G401.6 (cell line): ENCODE measurements at regions not wholly inside any gene's neighbourhood (a gene's known extent, or its start where the extent isn't known, plus 50 kb on each side); places are given as distances from the start of the nearest gene placed in this dataset.
"Not testable (repeated sequence)": the region's sequence is repeated elsewhere in the genome, so short reads cannot be mapped to it uniquely, and the experiment has no call there.

ENCODE experiments used
- FAIRE-seq: peaks from 2 replicates; lab custom pipeline; 2012; peaks lifted over from hg19 to GRCh38; lab: Jason Lieb, UNC

GRCh38 chr18:41693008-41693407 is 262.0 kb upstream of the PIK3C3 start:
- no peak for FAIRE-seq

DNA sequence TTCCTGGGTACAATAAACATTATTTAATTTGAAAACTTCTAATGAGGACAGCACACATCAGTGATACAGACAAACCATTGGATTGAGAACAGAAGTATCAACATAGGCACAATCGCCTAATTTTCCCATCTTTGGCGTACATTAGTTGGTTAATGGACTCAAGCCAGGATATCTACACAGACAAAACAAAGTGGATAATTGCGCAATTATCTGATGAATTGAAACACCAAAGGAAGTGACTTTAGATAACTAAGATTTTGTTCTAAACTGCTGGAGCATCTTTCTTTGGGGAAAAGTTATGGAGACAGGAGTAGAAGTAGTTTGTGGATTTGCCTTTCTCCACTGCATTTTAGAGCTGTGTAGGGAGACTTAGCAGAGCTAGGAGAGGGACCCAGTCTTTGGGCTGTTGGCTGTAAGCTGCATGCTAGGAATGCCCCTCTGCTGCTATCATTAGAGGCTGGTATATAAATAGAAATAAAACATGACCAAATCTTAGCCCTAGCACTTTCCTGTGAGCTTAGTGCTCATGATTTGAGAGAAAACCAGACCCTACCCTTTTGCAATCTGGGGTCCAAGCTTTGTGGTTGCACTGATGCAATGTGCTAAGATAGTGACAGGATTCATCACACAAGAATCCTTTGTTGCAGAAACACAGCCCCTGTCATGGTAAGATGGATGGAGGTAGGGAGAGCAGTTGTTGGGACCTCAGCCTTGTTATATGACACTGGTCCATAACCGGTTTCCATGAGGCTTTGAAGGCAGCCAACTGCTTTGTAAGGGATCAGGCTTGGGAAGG is 264.5 kb upstream of the PIK3C3 start:
- FAIRE-seq = no peak

DNA sequence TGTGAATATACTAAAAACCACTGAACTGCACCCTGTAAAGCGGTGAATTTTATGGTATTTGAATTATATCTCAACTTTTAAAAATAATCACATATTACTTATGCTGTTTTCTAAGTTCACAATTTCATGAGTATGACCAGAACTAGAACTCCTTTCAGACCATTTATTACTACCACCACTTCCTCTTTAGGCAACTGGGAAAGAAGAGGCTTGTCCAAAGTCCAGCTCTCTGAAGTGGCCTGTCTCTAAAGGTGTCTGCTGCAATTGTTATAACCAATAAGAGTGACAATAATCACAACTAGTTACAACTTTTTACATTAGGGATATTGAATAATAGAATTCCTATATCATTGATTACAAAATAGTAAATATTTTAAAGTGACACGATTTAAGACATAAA is 267.9 kb upstream of the PIK3C3 start:
- no peak for FAIRE-seq

DNA sequence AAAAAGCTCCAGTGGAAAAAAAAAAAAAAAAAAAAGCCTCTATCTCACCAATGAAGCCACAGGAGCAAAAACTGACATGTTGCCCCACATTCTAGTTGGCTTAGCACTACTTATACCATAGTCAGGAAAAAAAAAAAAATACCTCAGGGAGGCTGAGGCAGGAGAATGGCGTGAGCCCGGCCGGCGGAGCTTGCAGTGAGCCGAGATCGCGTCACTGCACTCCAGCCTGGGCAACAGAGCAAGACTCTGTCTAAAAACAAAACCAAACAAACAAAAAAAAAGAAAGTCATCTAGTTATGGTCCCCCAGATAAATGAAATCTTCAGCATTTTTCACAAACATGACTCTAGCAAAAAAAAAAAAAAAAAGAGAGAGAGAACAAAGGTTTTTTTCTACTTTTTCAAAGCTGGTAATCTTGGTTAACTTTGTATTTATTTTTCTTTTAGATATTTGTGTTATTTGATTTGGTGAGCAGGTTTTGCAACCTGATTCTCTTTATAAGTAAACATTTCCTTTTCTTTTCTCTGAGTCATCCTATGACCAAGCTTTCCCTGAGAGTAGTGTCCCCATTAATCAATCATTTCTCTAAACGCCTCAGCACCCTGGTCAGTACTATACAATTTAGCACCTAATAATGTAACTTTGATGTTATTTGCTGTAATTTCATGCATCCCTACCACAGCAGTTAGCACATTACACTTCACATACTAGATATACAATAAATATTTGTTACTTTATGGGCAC is 273.7 kb upstream of the PIK3C3 start:
- no peak for FAIRE-seq

DNA sequence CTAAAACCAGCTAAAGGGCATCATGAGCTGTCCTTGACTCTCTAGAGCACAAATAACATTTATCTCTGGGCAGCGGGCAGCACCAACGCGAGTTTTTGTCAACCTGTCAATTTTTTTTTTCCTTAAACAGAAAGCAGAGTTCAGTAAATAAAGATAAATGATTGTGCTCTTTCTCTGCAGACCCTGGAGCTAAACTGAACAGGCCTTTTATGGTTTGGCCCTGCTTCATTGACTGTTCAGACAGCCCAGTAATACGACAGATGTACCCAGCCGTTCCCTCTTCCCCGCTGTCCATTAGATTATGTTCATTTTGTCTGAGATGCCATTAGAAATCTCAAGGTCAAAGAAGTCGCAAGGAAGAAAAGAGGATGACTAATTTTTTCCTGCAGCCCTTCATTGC is 280.5 kb upstream of the PIK3C3 start:
- FAIRE-seq = no peak

- FAIRE-seq = no peak
Observed at GRCh38 chr18:41666231-41666630, 288.8 kb upstream of the PIK3C3 start.

- no peak for FAIRE-seq
Observed at GRCh38 chr18:41665210-41665609, 289.8 kb upstream of the PIK3C3 start.

GRCh38 chr18:41660654-41661053 is 294.4 kb upstream of the PIK3C3 start:
- FAIRE-seq = no peak

- FAIRE-seq = no peak
Observed at GRCh38 chr18:41659438-41660130, 295.4 kb upstream of the PIK3C3 start.

DNA sequence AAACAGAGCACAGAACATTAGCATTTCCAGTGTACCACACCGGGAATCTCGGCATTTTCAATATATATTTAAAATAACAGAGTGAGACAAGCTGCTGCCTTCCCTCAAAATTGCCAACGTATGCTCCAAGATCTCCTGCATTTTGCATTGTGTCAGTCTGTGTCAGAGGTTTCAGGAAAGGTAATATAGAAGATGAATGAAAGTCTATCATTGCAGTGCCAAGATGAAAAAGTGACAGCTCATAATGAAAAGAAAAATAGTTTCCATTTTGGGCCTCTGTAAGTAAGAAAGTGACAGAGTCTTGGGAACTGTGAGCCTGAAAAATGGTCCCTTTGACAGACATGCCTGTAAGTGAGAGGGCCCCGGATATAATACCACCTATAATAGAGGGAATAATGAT is 297.8 kb upstream of the PIK3C3 start:
- no peak for FAIRE-seq

DNA sequence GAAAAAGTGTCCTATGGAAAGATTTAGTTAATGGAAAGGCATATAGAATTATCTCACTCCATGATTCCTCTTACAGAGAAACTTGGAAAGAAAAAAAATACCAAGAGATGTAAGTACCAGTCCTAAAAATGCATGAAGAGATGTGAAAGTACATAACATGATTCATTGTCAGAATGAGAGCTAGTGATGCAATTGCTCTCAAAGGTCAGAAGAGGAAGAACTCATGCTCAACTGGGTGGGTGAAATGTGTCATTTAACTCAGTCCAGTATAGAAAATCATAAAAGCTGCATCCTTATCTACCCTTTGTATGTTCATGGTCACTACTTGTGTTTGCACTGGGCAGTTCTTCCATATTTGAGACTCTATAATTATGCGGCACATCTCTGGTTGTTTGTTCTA is 300.0 kb upstream of the PIK3C3 start:
- FAIRE-seq = no peak

- FAIRE-seq = no peak
Observed at GRCh38 chr18:41647914-41648313, 307.1 kb upstream of the PIK3C3 start.

DNA sequence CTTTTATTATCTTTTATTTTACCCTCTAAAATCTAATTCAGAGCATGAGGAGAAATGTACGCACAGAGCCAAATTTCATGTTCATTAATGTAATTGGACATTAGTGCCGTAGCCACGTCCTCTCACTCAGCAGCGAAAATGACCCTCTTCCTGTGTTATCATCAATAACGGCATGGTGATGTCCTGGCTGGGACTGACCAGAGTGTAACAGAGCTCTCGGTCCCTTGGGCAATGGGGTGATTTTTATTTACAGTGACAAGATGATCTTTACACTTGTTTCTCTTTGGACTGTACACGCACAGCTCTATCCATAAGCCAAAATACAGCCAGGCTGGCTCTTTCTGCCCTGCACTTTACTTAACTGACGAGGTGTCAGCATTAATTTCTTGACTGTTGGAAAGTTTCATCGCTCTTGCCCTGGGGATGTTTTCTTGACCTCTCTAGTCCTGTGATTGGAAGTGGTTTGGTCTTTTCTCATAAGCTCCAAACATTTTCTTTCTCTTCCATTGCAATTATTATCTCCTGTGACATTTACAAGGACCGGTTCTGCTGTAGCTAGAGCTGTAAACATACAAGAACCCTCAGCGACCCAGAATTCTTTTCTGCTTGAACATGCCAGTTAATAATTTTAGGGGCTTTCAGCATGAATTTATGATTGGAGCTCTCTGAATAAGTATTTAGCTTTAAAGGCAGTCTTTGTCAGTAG is 308.0 kb upstream of the PIK3C3 start:
- FAIRE-seq = no peak

DNA sequence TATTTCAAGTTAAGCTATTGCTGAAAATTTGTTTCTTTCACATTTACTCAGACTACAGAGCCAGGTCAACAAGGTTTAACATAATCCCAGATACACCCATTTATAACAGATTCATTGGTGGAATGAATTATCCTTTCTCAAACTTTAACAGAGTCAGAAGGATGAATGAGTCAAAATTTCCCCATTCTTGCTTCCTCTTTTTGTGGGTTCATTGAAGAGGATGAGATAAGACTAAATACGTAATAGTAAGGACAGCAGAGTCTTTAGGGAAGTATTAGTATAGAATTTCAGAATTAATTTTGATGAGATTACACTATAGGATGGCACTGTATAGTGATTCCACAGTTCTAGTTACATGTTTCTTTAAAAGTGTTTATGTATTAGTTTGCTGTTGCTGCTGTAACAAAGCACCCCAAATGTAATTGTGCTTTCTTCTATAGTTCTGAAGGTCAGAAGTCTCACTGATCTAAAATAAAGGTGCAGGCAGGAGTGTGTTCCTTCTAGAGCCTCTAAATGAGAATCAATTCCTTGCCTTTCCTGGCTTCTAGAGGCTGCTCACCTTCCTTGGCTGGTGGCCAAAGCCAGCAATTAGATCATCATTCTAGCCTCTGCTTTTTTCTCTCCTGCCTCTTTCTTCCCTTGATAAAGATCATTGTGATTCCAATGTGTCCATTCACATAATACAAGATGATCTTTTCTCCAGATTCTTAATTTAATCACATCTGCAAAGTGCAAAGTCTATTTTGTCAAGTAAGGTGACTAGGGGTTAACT is 309.3 kb upstream of the PIK3C3 start:
- FAIRE-seq = no peak

- FAIRE-seq = no peak
Observed at GRCh38 chr18:41644466-41644865, 310.6 kb upstream of the PIK3C3 start.

GRCh38 chr18:41643427-41643826 is 311.6 kb upstream of the PIK3C3 start:
- no peak for FAIRE-seq

DNA sequence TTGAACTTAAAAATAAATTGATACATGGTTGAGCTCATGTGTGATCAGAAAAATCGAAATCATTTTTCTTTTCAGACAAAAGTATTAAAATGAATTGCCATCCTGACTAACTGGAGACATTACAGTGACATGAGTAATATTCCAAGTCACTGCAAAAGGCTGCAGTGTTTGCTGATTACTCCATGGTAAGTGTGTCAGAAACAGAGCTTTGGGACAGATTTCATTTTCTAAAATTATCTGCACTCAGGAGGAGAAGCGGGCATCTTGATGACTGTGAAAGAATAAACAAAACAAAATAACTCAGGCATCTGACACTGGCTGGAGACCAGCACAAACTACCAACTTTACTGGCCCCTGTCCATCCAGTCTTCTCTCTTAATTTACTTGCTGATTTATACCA is 312.3 kb upstream of the PIK3C3 start:
- FAIRE-seq = no peak

DNA sequence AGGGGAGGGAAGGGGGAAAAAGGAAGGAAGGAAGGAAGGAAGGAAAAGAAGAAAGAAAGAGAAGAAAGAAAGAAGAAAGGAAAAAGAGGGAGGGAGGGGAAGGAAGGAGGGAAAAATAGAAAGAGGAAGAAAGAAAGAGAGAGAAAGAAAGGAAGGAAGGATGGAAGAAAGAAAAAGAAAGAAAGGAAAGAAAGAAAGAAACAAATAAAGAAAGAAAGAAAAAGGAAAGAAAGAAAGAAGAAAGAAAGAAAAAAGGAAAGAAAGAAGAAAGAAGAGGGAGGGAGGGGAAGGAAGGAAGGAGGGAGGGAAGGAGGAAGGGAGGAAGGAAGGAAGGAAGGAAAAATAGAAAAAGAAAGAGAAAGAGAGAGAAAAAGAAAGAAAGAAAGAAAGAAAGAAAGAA is 315.8 kb upstream of the PIK3C3 start:
- FAIRE-seq = no peak

DNA sequence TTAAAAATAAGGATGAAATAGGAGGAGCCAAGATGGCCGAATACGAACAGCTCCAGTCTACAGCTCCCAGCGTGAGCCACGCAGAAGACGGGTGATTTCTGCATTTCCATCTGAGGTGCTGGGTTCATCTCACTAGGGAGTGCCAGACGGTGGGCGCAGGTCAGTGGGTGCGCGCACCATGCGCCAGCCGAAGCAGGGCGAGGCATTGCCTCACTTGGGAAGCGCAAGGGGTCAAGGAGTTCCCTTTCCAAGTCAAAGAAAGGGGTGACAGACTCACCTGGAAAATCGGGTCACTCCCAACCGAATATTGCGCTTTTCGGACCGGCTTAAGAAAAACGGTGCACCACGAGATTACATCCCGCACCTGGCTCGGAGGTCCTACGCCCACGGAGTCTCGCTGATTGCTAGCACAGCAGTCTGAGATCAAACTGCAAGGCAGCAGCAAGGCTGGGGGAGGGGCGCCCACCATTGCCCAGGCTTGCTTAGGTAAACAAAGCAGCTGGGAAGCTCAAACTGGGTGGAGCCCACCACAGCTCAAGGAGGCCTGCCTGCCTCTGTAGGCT is 323.2 kb upstream of the PIK3C3 start:
- FAIRE-seq = not testable (repeated sequence)

DNA sequence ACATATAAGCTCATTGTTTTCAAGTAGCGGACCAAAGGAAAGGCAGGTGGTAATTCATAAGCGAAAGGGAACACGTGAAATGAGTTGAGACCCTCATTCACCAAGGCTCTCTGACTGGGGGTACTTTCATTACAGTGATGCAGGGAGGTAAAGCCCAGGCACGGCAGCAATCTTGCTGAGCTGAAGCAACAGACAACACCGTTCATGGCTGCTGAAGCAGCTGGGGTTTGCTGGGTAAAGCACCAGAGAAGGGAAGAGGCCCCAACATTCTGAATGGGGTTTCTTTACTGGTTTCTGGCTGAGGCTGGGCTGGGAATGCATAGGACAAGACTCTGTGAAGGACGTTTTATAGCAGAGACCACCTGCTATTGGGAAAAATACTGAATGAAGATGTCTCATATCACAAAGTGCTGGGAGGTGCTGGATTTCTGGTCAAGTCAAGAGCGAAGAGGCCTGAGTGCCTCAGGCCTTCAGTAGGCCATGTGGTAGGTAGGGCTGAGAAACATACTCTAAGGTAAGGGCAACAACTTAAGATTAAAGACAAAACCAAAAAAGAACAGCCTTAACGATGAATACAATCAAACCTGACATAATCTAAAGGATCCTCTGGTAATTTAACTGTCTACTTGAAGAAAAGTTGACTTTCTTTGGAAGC is 324.7 kb upstream of the PIK3C3 start:
- no peak for FAIRE-seq

- FAIRE-seq = no peak
Observed at GRCh38 chr18:41624460-41624859, 330.6 kb upstream of the PIK3C3 start.
